HCT116 (cell line): ENCODE measurements at regions not wholly inside any gene's neighbourhood (a gene's known extent, or its start where the extent isn't known, plus 50 kb on each side); places are given as distances from the start of the nearest gene placed in this dataset.

Source experiments
- ATAC-seq: fragments of 200-7000 bp; cut with Tn5 transposase; 2 replicates; pipeline ENCODE4 v1.9.1; 2020; ENCODE audit warnings: mild to moderate bottlenecking, moderate library complexity
- BruUV-seq: library from RNA; stranded (reverse); fragments of 400-500 nt; replicated peaks from 2 replicates; lab custom pipeline; 2021; lab: Mats Ljungman, UMichigan
- CTCF ChIA-PET: fragments of 300-600 bp; sonication (Branson Sonifier 250); formaldehyde crosslinking; loops from one replicate; lab custom pipeline; 2021; ENCODE audit warnings: antibody characterized with exemption; lab: Charles Lee
- POLR2A ChIA-PET: fragments of 300-600, 350-600 bp; sonication (Branson Sonifier 250); formaldehyde crosslinking; loops from one replicate; lab custom pipeline; 2021; ENCODE audit warnings: antibody characterized with exemption; lab: Charles Lee
- RAD21 ChIA-PET, 2 experiments: fragments of 300-600 bp; sonication (Branson Sonifier 250); formaldehyde crosslinking; loops; one replicate each; lab custom pipeline; 2023; ENCODE audit warnings: low total read pairs in 2 of 2; ENCODE audit not compliant: uncharacterized antibody in 2 of 2, unreplicated experiment in 2 of 2, low non-redundant PET in 1 of 2; lab: Charles Lee
- DNase-seq: peaks from one replicate; pipeline ENCODE4 v3.0.0-alpha.2; 2010; ENCODE audit warnings: low read depth, low spot score
- H2AFZ ChIP-seq: fragments of 200-600 bp; shearing (Covaris generic), sonication (generic); 2 replicates; pipeline ENCODE4 v1.6.1; 2017; ENCODE audit warnings: low read depth, mixed run types, mixed read lengths, antibody characterized with exemption, low read length; ENCODE audit not compliant: poor library complexity, severe bottlenecking
- H3K27ac ChIP-seq: 2 replicates; pipeline ENCODE4 v1.5.1; 2012; ENCODE audit warnings: low read depth, low read length
- H3K27me3 ChIP-seq: fragments of 200-600 bp; sonication (generic); 2 replicates; pipeline ENCODE4 v1.6.1; 2016; ENCODE audit warnings: mixed run types, low read length, mixed read lengths; ENCODE audit not compliant: insufficient read depth
- H3K36me3 ChIP-seq, 2 experiments: fragments of 200-500 bp in 1 of 2; fragments of 200-600 bp in 1 of 2; sonication (Bioruptor generic) in 1 of 2; sonication (generic) in 1 of 2; 2 replicates each; pipeline versions ENCODE4 v1.5.1 to v1.6.1; 2014 to 2016; ENCODE audit warnings: low read length in 2 of 2, inconsistent platforms in 1 of 2, mixed read lengths in 1 of 2, mixed run types in 1 of 2; ENCODE audit not compliant: insufficient read depth in 2 of 2, control insufficient read depth in 1 of 2
- H3K4me1 ChIP-seq, 2 experiments: fragments of 200-600 bp in 1 of 2; sonication (generic) in 1 of 2; 2 replicates each; pipeline versions ENCODE4 v1.5.1 to v1.6.1; 2012 to 2017; ENCODE audit warnings: low read length in 2 of 2, inconsistent platforms in 1 of 2, mild to moderate bottlenecking in 1 of 2, mixed read lengths in 1 of 2, mixed run types in 1 of 2, moderate library complexity in 1 of 2; ENCODE audit not compliant: insufficient read depth in 2 of 2, control insufficient read depth in 1 of 2
- H3K4me2 ChIP-seq: fragments of 200-600 bp; sonication (generic); 2 replicates; pipeline ENCODE4 v1.6.1; 2017; ENCODE audit warnings: mixed run types, low read length, mixed read lengths
- H3K4me3 ChIP-seq, 2 experiments: fragments of 200-600 bp in 1 of 2; sonication (generic) in 1 of 2; replicated peaks in 1 of 2; 2 replicates each; pipeline ENCODE4 v1.5.1; 2011 to 2016; ENCODE audit warnings: low read length in 2 of 2, control low read depth in 1 of 2, low read depth in 1 of 2, mild to moderate bottlenecking in 1 of 2, mixed read lengths in 1 of 2, mixed run types in 1 of 2
- H3K79me2 ChIP-seq: fragments of 200-600 bp; sonication (generic); 2 replicates; pipeline ENCODE4 v1.6.1; 2017; ENCODE audit warnings: mild to moderate bottlenecking, mixed run types, low read length, moderate library complexity, mixed read lengths; ENCODE audit not compliant: insufficient read depth
- H3K9ac ChIP-seq: fragments of 200-600 bp; sonication (generic); 2 replicates; pipeline ENCODE4 v1.6.1; 2016; ENCODE audit warnings: low read length, mixed read lengths
- H3K9me2 ChIP-seq: fragments of 200-600 bp; sonication (generic), shearing (Covaris generic); 2 replicates; pipeline ENCODE4 v1.6.1; 2017; ENCODE audit warnings: mixed run types, mild to moderate bottlenecking, moderate library complexity; ENCODE audit not compliant: insufficient read depth
- H3K9me3 ChIP-seq, 2 experiments: fragments of 200-500 bp in 1 of 2; fragments of 200-600 bp in 1 of 2; sonication (Bioruptor generic) in 1 of 2; sonication (generic) in 1 of 2; 2 replicates each; pipeline ENCODE4 v1.6.1; 2014 to 2017; ENCODE audit warnings: low read length in 2 of 2, mixed read lengths in 2 of 2, inconsistent platforms in 1 of 2, low read depth in 1 of 2, mild to moderate bottlenecking in 1 of 2, mixed run types in 1 of 2, moderate library complexity in 1 of 2; ENCODE audit not compliant: control insufficient read depth in 1 of 2, insufficient read depth in 1 of 2
- H4K20me1 ChIP-seq: fragments of 200-600 bp; sonication (generic), shearing (Covaris generic); 2 replicates; pipeline ENCODE4 v1.6.1; 2017; ENCODE audit warnings: mixed run types, mild to moderate bottlenecking, moderate library complexity; ENCODE audit not compliant: insufficient read depth
- CBX3 ChIP-seq: IDR thresholded peaks from 2 replicates; pipeline ENCODE4 v1.6.1; 2012; ENCODE audit warnings: low read depth
- CEBPB ChIP-seq: IDR thresholded peaks from 2 replicates; pipeline ENCODE4 v1.6.1; 2012; ENCODE audit warnings: low read depth
- EGR1 ChIP-seq: IDR thresholded peaks from 2 replicates; pipeline ENCODE4 v1.6.1; 2012; ENCODE audit warnings: low read depth
- EZH2 ChIP-seq: fragments of 200-600 bp; sonication (generic); IDR thresholded peaks from 2 replicates; pipeline ENCODE4 v1.6.1; 2017; ENCODE audit warnings: antibody characterized with exemption, mixed run types
- EZH2phosphoT487 ChIP-seq: fragments of 200-600 bp; IDR thresholded peaks from 2 replicates; pipeline ENCODE4 v1.6.1; 2018; ENCODE audit warnings: antibody characterized with exemption, borderline replicate concordance
- FOSL1 ChIP-seq: IDR thresholded peaks from 2 replicates; pipeline ENCODE4 v1.6.1; 2012; ENCODE audit warnings: low read depth
- JUND ChIP-seq: IDR thresholded peaks from 2 replicates; pipeline ENCODE4 v1.6.1; 2012
- POLR2A ChIP-seq: IDR thresholded peaks from 2 replicates; pipeline ENCODE4 v1.7.0; 2011; ENCODE audit warnings: borderline replicate concordance; ENCODE audit not compliant: insufficient read depth, insufficient read length; ENCODE audit errors: extremely low read depth
- POLR2AphosphoS5 ChIP-seq: IDR thresholded peaks from 2 replicates; pipeline ENCODE4 v1.6.1; 2011; ENCODE audit warnings: mild to moderate bottlenecking, low read depth, low read length, moderate library complexity
- RAD21 ChIP-seq: IDR thresholded peaks from 2 replicates; pipeline ENCODE4 v1.6.1; 2012; ENCODE audit warnings: low read depth, mild to moderate bottlenecking
- SP1 ChIP-seq: IDR thresholded peaks from 2 replicates; pipeline ENCODE4 v1.6.1; 2012; ENCODE audit warnings: low read depth
- SRF ChIP-seq: IDR thresholded peaks from 2 replicates; pipeline ENCODE4 v1.6.1; 2012; ENCODE audit warnings: low read depth
- TCF7L2 ChIP-seq: IDR thresholded peaks from 2 replicates; pipeline ENCODE4 v1.7.0; 2011; ENCODE audit warnings: borderline replicate concordance, inconsistent platforms; ENCODE audit not compliant: insufficient read depth, insufficient read length; ENCODE audit errors: extremely low read depth
- ZFX ChIP-seq: fragments of 450-650 bp; IDR thresholded peaks from 2 replicates; pipeline ENCODE4 v1.6.1; 2017
- ZNF274 ChIP-seq: fragments of 200-500 bp; sonication (Bioruptor generic); IDR thresholded peaks from 2 replicates; pipeline ENCODE4 v1.6.1; 2014; ENCODE audit warnings: mild to moderate bottlenecking, low read depth, low read length, inconsistent platforms
- intact Hi-C: fragments of 100-400 bp; cut with micrococcal nuclease; formaldehyde crosslinking; loops from 2 replicates; pipeline ENCODE4 v1.10.0; 2022
- TF ChIP-seq, protein P1 (sequence below): IDR thresholded peaks from 2 replicates; pipeline ENCODE4 v1.6.1; 2012; ENCODE audit warnings: low read depth

DNA sequence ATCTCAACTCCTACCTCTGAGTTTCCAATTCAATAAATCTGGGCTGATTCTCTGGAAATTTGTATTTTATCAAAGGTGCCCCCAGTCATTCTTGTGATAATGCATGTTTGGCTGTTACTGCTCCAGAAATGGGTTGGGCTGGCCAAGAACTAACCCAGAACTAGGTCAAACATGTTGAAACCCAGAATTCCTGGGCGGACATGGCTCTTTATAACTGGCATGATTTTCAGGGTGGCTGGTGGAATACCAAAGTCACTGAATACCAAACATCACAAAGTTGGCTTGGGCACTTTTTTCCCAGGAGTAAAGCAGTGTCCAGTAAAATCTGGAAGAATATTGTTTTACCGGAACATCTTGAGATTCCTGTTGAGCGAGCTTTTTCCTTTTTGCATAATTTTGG lies 89.4 kb upstream of the S1PR1 start:
- H4K20me1 ChIP-seq, result no peaks in the 10 kb centered on the region
- TF ChIP-seq SRF, result no peak
- no peak for TF ChIP-seq EGR1
- TF ChIP-seq SP1, result no peak
- no peak for TF ChIP-seq CEBPB
- no peak for TF ChIP-seq CBX3
- TF ChIP-seq EZH2phosphoT487, result no peak
- no peak for TF ChIP-seq RAD21
- TF ChIP-seq TCF7L2, result no peak
- no peak for TF ChIP-seq EZH2
- no peak for TF ChIP-seq ZNF274
- TF ChIP-seq JUND, result no peak
- no peak for TF ChIP-seq POLR2AphosphoS5
- TF ChIP-seq POLR2A, result no peak
- no peak for TF ChIP-seq FOSL1
- no peak for TF ChIP-seq ZFX
- TF ChIP-seq, protein P1, sequence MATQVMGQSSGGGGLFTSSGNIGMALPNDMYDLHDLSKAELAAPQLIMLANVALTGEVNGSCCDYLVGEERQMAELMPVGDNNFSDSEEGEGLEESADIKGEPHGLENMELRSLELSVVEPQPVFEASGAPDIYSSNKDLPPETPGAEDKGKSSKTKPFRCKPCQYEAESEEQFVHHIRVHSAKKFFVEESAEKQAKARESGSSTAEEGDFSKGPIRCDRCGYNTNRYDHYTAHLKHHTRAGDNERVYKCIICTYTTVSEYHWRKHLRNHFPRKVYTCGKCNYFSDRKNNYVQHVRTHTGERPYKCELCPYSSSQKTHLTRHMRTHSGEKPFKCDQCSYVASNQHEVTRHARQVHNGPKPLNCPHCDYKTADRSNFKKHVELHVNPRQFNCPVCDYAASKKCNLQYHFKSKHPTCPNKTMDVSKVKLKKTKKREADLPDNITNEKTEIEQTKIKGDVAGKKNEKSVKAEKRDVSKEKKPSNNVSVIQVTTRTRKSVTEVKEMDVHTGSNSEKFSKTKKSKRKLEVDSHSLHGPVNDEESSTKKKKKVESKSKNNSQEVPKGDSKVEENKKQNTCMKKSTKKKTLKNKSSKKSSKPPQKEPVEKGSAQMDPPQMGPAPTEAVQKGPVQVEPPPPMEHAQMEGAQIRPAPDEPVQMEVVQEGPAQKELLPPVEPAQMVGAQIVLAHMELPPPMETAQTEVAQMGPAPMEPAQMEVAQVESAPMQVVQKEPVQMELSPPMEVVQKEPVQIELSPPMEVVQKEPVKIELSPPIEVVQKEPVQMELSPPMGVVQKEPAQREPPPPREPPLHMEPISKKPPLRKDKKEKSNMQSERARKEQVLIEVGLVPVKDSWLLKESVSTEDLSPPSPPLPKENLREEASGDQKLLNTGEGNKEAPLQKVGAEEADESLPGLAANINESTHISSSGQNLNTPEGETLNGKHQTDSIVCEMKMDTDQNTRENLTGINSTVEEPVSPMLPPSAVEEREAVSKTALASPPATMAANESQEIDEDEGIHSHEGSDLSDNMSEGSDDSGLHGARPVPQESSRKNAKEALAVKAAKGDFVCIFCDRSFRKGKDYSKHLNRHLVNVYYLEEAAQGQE, result no peak
- H3K9me2 ChIP-seq, result no peaks in the 10 kb centered on the region
- H3K27me3 ChIP-seq, result no peaks in the 10 kb centered on the region
- H3K4me3 ChIP-seq, result no peak overlapping the region
- RAD21 ChIA-PET, result no interaction called here
- intact Hi-C loops, result no loop called here
- H3K79me2 ChIP-seq, result no peaks in the 10 kb centered on the region
- DNase-seq (no peak), ATAC-seq (no peak)
- H3K27ac ChIP-seq, result no peak overlapping the region
- CTCF ChIA-PET, result no interaction called here
- POLR2A ChIA-PET, result no interaction called here
- H3K9me3 ChIP-seq, result no peaks in the 10 kb centered on the region
- BruUV-seq, result no TSS peak
- peaks cover 0 to 5% of the 10 kb centered on the region in 2 experiments; a peak in 1 of 4 replicates for H3K4me1 ChIP-seq
- no peak overlapping the region for H3K9ac ChIP-seq
- H2AFZ ChIP-seq, result no peak overlapping the region
- no peaks in the 10 kb centered on the region for H3K36me3 ChIP-seq
- no peak overlapping the region for H3K4me2 ChIP-seq
